Psoas muscle (tissue), 7 donors: ENCODE measurements at regions not wholly inside any gene's neighbourhood (a gene's known extent, or its start where the extent isn't known, plus 50 kb on each side); places are given as distances from the start of the nearest gene placed in this dataset.

Source experiments
- ATAC-seq, 4 donors: fragments of 200-7000 bp; cut with Tn5 transposase; one replicate each; pipeline ENCODE4 v1.9.1; 2020; ENCODE audit warnings: moderate library complexity in 3 of 4, mild to moderate bottlenecking in 2 of 4
- DNase-seq, 2 donors: peaks; one replicate each; pipeline ENCODE4 v3.0.0-alpha.2; 2020
- H3K27ac ChIP-seq: fragments of 200-600 bp; one replicate; pipeline ENCODE4 v1.8.0; 2022
- H3K27me3 ChIP-seq, 3 donors: fragments of 200-600 bp in 1 of 3; one replicate each; pipeline versions ENCODE4 v1.6.1 to v1.8.0; 2013 to 2022; ENCODE audit warnings: low read length in 2 of 3, mild to moderate bottlenecking in 2 of 3, moderate library complexity in 1 of 3; ENCODE audit not compliant: insufficient read depth in 3 of 3
- H3K36me3 ChIP-seq, 2 donors: fragments of 200-600 bp in 1 of 2; one replicate each; pipeline versions ENCODE4 v1.6.1 to v1.8.0; 2013 to 2022; ENCODE audit warnings: low read depth in 1 of 2, mild to moderate bottlenecking in 1 of 2, moderate library complexity in 1 of 2; ENCODE audit not compliant: insufficient read depth in 1 of 2
- H3K4me1 ChIP-seq: fragments of 200-600 bp; one replicate; pipeline ENCODE4 v1.8.0; 2022
- H3K4me3 ChIP-seq: fragments of 200-600 bp; one replicate; pipeline ENCODE4 v1.8.0; 2022; ENCODE audit warnings: mild to moderate bottlenecking
- H3K9me3 ChIP-seq: fragments of 200-600 bp; one replicate; pipeline ENCODE4 v1.8.0; 2022
- CTCF ChIP-seq: fragments of 200-600 bp; IDR thresholded peaks from one replicate; pipeline ENCODE4 v1.8.0; 2022; ENCODE audit warnings: antibody characterized with exemption
- WGBS, 3 donors: extraction: QIAGEN DNeasy Blood & Tissue Kit; methylation state at CpG; one replicate each; pipeline versions ENCODE4 v1.1.6 to v1.1.7; 2013; 5-methylcytosine and 5-hydroxymethylcytosine counted together
- intact Hi-C, 2 donors: fragments of 100-400 bp; cut with DNase I; formaldehyde crosslinking; loops; one replicate each; pipeline versions ENCODE4 v1.11.0 to v1.14.2; 2022
- donor health status: healthy with polysubstance abuse.
- donor health status: DM: no; HTN: no; CAD: no; lungs with moderate emphysema.
- donor health status: Bipolar disorder and iron deficiency.
- donor health status: healthy.
- donor health status: DM: yes; HTN: yes; CAD: no.
- donor health status: DM: no; HTN: no; CAD: no.
- donor health status: DM: yes; HTN: yes; CAD: no.

GRCh38 chrX:99572711-99573110, 837.4 kb downstream of the PCDH19 start:
- H3K27me3 ChIP-seq = no peaks in the 10 kb centered on the region
- TF ChIP-seq CTCF = no peak
- H3K4me3 ChIP-seq = no peak overlapping the region
- H3K9me3 ChIP-seq = peaks cover 20% of the 10 kb centered on the region
- no peaks in the 10 kb centered on the region for H3K36me3 ChIP-seq
- no peak overlapping the region for H3K27ac ChIP-seq
- intact Hi-C loops = no loop called here
- ATAC-seq (no peak), DNase-seq (no peak)
- no peaks in the 10 kb centered on the region for H3K4me1 ChIP-seq

- Histone ChIP-seq H3K4me1 (no peaks in the 10 kb centered on the region), H3K27me3 (no peaks in the 10 kb centered on the region), H3K36me3 (no peaks in the 10 kb centered on the region), H3K4me3 (no peak overlapping the region), H3K27ac (no peak overlapping the region), H3K9me3 (no peaks in the 10 kb centered on the region)
- intact Hi-C loops = no loop called here
- 68 to 79% (median 74%) methylated on average over 5 of the region's 5 CpGs for WGBS, 3 donors
- no peak for TF ChIP-seq CTCF
- ATAC-seq (no peak), DNase-seq (no peak)
Measured at GRCh38 chrX:99549381-99549780, 860.7 kb downstream of the PCDH19 start.

GRCh38 chrX:99522450-99522849, 887.6 kb downstream of the PCDH19 start:
- Histone ChIP-seq H3K4me1 (no peaks in the 10 kb centered on the region), H3K27ac (no peak overlapping the region), H3K27me3 (peaks cover 0 to 12% (median 0%) of the 10 kb centered on the region in 3 donors), H3K36me3 (no peaks in the 10 kb centered on the region), H3K4me3 (no peak overlapping the region), H3K9me3 (peaks cover 3% of the 10 kb centered on the region)
- ATAC-seq (no peak), DNase-seq (no peak)
- TF ChIP-seq CTCF = no peak
- intact Hi-C loops = no loop called here

- no peak for TF ChIP-seq CTCF
- Histone ChIP-seq H3K27me3 (no peaks in the 10 kb centered on the region), H3K36me3 (no peaks in the 10 kb centered on the region), H3K27ac (no peak overlapping the region), H3K4me3 (no peak overlapping the region), H3K9me3 (no peaks in the 10 kb centered on the region), H3K4me1 (no peaks in the 10 kb centered on the region)
- ATAC-seq = no peak
- intact Hi-C loops = no loop called here
- DNase-seq = no peak
Measured at GRCh38 chrX:99507768-99508167, 902.3 kb downstream of the PCDH19 start.

- Histone ChIP-seq H3K4me1 (no peaks in the 10 kb centered on the region), H3K27me3 (no peaks in the 10 kb centered on the region), H3K4me3 (no peak overlapping the region), H3K9me3 (peaks cover 4% of the 10 kb centered on the region), H3K27ac (no peak overlapping the region), H3K36me3 (no peaks in the 10 kb centered on the region)
- DNase-seq (no peak), ATAC-seq (no peak)
- WGBS, 3 donors = 43 to 47% (median 43%) methylated on average over 2 of the region's 2 CpGs
- no peak for TF ChIP-seq CTCF
- intact Hi-C loops = no loop called here
Measured at GRCh38 chrX:99495453-99495852, 914.6 kb downstream of the PCDH19 start.
